GM21576 (cell line): ENCODE measurements at regions not wholly inside any gene's neighbourhood (a gene's known extent, or its start where the extent isn't known, plus 50 kb on each side); places are given as distances from the start of the nearest gene placed in this dataset.

ENCODE experiments used
- ATAC-seq: cut with Tn5 transposase; IDR thresholded peaks from one replicate; pipeline ENCODE4 v1.9.1; 2021; ENCODE audit warnings: mild to moderate bottlenecking, moderate library complexity; ENCODE audit not compliant: unreplicated experiment

DNA sequence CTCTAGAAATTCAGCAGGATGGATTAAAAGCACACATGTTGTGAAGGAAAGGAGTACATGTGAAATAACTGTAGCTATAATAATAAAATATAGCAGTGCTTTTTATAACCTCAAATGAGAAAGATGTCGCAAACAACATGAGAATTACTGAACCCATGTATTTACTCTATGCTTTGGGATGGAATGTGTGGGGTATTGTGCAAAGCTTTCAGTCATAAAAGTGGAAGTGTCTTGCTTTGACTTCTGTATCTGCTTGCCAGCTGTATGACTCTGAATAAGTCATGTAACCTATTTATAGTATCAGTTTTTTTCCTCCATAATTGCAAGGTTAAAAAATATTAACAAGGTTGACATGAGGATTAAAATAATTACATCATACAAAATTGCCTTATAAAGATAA lies 519.3 kb upstream of the CADM2 start:
- ATAC-seq = no peak

- no peak for ATAC-seq
These were observed 518.5 kb upstream of the CADM2 start for GRCh38 chr3:84440291-84440690.

- no peak for ATAC-seq
These were observed 516.3 kb upstream of the CADM2 start for GRCh38 chr3:84442533-84442932.

- ATAC-seq = no peak
These were observed 513.9 kb upstream of the CADM2 start for GRCh38 chr3:84444726-84445521.

DNA sequence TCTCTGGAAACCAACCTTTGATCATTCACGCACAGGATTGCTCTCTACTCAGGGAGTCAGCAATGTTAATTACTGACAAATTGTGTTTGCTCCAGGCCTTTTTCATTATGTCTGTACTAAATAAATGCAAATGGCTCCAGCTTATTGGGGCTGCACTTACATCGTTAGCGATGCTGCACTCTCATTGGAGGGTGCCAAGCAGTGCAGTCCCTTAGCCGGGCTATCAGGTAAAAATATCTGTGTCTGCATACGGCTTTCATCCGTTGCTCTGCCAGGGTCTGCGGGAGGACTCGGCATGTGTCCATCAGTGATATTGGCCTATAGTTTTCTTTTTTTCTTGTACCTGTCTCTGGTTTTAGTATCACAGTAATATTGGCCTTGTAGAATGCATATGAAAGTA lies 471.5 kb upstream of the CADM2 start:
- ATAC-seq = no peak

- no peak for ATAC-seq
These were observed 454.0 kb upstream of the CADM2 start for GRCh38 chr3:84504761-84505160.

DNA sequence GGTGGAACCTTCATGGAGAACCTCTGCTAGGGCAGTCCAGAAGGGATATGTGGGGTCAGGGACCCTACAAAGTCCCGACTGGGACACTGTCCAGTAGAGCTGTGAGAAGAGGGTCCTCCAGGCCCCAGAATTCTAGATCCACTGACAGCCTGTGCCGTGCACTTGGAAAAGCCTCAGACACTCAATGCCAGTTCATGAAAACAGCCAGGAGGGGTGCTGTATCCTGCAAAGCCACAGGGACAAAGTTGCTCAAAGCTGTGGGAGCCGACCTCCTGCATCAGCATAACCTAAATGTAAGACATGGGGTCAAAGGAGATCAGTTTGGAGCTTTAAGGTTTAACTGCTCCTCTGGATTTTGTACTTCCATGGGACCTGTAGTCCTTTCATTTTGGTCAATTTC lies 448.8 kb upstream of the CADM2 start:
- ATAC-seq = no peak

- ATAC-seq = no peak
These were observed 435.9 kb upstream of the CADM2 start for GRCh38 chr3:84522893-84523292.

DNA sequence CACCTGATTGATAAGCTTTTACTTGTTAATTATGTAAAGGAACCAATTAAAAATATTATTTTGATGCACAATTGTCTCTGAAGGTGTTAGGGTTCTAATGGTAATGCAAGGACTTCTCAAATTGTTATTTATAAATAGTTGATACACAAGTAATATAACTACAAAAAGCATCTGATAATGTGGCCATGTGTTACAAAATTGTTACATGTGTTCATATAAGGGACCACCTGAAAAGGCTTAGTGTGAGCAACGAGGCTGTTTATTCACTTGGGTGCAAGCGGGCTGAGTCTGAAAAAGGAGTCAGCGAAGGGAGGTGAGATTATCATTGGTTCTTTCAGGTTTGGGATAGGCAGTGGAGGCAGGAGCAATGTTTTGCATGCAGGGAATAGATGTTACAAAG lies 421.9 kb upstream of the CADM2 start:
- no peak for ATAC-seq

GRCh38 chr3:84538597-84538996 lies 420.2 kb upstream of the CADM2 start:
- ATAC-seq = no peak

DNA sequence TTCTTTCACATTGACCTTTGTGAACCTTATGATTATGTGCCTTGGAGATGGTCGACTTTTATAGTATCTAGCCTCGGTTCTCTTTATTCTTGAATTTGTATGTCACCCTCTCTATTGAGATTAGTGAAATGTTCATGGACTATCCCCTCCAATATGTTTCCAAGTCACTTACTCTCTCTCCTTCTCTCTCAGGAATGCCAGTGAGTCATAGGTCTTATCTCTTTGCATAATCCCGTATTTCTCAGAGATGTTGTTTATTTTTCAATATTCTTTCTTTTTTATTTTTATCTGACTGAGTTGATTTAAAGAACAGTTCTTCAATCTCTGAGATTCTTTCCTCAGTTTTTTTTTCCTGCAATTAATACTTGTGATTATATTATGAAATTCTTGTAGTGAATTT lies 411.6 kb upstream of the CADM2 start:
- ATAC-seq = no peak

DNA sequence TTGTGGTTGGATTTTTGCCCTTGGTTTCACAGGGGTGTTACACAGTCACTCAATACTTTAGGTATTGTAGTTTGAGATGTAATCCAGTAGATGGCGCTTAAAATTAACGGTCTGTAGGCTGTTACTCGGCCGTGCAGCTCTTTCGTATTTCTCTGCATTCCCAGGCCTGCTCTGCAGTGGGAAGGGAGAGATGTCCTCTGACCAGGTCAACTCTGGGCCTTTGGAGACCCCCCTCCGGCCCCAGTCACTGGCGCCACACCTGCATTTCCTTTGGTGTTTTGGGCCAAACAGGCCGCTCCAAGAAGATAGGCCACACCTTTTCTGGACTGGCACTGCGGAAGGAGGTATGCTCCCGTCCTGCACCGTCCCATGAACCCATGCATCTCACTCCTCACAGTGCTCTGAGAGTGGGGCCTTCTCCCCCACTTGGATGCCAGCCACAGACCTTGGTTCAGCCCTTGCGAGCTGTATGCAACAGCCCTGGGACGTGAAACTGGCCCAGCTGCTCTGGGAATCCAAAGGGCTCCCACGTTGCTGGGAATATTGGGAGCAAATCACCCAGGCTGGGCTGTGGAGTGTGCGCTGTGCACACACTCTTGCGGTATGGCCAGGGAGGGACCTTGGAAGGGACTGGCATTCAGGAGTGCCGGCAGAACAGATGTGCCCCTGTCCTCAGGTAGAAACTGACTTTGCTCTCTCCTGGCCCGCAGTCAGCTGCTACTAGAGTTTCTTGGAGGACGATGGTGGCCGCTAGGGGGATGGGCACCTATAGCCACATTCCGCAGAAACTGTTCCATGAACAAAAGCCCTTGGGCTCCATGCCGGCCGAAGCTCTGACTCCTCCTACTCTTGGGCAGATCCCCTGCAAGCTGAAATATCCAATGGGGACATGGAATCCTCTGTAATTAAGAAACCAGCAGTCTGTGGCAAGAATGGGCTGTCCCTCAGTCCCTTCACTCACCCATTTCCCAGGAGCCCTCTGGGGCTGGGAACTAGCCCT lies 410.5 kb upstream of the CADM2 start:
- ATAC-seq = peak; percentile 90

- ATAC-seq = no peak
These were observed 403.2 kb upstream of the CADM2 start for GRCh38 chr3:84555629-84556028.

DNA sequence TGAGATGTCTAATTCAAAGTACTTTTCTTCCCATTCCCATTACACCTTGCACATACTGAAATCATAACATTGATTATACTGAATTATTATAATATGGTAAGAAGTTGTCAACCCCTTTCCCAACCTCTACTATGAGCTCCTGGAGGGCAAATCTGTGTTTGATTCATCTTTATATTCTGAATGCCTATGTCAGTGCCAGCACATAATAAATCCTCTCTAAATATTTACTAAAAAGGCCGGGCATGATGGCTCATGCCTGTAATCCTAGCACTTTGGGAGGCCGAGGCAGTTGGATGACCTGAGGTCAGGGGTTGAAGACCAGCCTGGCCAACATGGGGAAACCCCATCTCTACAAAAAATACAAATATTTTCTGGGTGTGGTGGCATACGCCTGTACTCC lies 392.5 kb upstream of the CADM2 start:
- no peak for ATAC-seq

GRCh38 chr3:84567796-84568195 lies 391.0 kb upstream of the CADM2 start:
- ATAC-seq = no peak

DNA sequence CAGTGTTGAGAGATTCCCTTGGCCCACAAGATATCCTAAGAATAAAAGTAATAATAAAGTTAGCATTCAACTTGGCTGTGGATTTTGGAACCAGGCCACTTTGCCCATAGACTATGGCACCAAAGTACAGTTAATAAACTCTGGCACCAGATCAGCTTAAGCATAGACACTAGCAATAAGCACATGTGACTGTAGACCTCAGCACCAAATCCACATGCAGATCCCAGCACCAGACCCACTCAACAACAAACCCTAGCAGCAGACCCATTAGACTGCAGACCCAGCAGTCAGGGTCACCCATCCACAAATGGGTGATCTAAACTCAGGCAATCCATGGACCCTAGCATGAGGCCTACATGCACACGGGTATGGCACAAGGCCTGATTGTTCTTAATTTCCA lies 384.8 kb upstream of the CADM2 start:
- ATAC-seq = no peak

GRCh38 chr3:84586427-84586826 lies 372.4 kb upstream of the CADM2 start:
- ATAC-seq = no peak

GRCh38 chr3:84600703-84601225 lies 358.0 kb upstream of the CADM2 start:
- no peak for ATAC-seq

DNA sequence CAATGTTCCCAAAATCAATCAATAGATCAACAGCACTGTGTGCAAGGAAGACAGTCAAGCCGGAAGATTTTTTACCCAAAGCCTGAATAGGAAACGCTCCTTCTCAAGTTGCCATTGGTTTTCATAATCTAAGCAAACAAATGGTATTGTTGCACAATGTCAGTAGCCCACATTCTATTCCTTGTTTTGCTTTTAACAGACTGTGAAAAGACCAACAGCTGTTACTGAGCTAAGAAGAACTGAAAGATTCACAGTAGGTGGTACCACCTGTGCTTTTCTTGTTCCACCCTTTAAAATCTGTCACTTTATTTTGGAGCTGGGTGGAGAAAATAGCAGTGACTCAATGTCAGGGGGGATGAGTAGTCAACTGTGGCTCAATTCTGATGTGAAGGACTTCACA lies 357.5 kb upstream of the CADM2 start:
- ATAC-seq = no peak

- no peak for ATAC-seq
These were observed 337.0 kb upstream of the CADM2 start for GRCh38 chr3:84621823-84622222.

- no peak for ATAC-seq
These were observed 324.1 kb upstream of the CADM2 start for GRCh38 chr3:84634668-84635067.

DNA sequence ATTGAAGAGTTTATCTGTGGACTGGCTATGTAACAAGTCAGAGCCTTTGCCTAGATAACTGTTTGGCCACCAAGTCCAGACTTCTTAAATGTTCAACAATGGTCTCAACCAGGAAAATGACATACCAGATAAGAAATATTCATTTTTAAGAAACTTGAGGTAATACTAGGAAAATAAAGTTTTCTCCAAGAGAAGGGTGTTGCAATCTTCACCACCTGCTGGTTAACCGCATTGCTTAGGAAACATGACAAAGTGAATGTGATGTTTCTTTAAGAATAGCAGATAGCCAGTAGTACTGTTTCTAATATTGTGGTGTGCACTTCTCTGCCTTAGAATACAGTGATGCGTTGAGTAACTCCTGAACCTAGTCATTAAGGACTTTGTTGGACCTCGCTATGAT lies 321.5 kb upstream of the CADM2 start:
- ATAC-seq = no peak
